ENCODE measurements at regions not wholly inside any gene's neighbourhood (a gene's known extent, or its start where the extent isn't known, plus 50 kb on each side); places are given as distances from the start of the nearest gene placed in this dataset.

DNA sequence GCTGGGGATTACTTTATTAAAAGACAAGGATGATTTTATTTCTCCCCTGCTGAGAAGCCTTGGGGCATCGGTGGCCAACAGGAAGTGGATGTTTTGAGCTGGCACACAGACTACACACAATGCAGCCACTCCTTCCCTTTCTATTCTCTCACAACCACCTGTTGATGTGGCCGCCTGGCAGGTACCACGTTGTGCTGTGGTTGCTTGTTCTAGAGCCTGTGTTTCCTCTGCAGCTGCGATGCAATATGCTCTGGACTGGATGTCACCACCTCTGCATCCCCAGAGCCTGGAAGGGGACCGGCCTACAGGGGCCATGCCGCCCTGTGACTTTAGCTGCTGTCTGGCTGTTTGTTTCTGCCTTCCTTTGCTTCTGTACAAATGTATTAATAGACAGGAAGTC lies 195.7 kb upstream of the CELF2 start:
- no peak for DNase-seq

GRCh38 chr10:10824591-10825148 lies 193.0 kb upstream of the CELF2 start:
- DNase-seq, result no peak

DNA sequence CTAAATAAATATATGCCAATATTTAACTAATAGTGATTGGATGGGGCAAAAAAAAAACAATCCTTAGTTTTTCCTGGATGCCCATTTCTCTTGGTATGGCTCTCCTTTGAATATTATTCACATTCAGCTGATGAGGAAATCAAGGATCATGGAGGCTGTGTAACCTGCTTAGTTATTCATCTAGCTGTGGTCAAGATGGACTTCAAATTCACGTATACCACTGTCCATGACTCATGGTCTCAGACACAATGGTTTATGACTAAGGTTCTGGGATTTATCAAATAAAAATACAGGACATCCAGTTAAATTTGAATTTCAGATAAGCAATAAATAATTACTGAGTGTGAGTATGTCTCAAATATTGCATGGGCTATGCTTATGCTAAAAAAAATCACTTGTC lies 191.5 kb upstream of the CELF2 start:
- no peak for DNase-seq

DNA sequence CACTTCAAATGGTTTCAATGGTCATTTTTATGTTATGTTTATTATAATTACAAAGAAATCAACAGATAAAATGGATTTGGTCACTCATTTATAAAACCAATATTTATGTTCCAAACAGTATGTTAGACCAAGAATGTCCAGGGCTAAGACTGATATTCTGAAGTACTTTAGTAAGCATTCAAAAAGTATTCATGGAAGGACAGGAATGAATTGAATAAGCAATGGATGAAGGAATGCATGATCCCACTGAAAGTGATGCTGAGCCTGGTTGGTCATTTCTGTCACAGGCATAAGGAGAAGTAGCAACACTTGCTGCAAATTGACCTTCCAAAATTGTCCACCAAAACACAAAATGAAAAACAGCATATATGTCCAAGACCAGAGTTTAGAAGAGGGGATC lies 189.0 kb upstream of the CELF2 start:
- DNase-seq, result no peak

- no peak for DNase-seq
Observed at GRCh38 chr10:10829576-10829975, 188.1 kb upstream of the CELF2 start.

DNA sequence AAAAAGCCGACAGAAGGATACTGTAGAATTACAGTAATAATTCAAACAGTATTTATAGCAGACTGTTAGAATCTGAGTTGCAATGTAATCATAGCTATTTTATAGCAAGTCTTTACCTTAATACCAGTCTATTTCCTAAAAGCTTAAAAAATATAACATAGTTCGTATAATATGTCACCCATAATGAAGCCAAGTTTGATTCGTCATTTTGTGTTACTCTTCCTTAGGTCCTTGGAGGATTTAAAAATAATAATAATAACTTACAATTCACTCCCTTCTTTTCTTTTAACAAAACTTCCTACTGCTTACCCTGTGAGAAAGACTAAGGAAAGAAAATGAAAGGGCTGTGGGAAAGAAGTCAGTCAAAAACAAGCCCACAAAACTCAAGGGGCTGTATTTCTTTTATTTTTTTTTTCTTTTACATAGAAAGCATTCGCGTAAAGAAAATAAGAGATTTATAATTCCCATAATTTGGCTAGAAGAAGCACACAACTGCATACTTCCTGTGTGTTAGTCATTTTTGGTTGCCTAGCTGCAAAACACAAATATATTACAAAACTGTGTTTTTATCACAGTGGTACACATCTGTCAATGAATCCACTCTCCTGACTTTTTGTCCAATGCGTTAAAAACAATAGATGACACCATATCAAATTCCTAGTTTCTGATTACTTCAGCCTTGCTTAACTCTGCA lies 187.2 kb upstream of the CELF2 start:
- DNase-seq, result no peak

DNA sequence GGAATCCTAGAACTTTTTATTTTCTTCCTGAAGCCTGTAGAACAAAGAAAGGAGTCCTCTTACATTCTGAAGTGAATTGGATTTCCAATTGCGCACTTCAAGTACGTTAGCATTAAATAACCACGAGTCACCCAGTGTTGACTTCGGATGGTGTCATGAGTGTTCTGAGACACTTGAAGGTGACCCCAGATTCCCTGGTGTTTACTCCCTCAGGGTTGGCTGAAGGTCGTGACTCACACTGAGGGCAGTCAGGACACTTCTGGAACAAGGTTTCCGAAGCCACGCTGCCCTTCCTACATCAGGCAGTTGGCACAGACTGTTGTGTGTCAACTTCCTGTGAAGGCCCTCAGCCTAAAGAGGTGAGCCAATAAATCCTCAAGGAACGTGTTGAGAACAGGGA lies 186.6 kb upstream of the CELF2 start:
- DNase-seq, result no peak

DNA sequence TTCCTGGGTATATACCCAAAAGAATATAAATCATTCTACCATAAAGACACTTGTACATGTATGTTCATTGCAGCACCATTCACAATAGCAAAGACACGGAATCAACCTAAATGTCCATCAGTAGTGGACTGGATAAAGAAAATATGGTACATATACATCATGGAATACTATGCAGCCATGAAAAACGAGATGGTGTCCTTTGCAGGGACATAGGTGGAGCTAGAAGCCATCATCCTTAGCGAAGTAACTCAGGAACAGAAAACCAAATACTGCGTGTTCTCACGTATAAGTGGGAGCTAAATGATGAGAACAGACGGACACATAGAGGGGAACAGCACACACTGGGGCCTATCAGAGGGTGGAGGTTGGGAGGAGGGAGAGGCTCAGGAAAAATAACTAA lies 183.7 kb upstream of the CELF2 start:
- no peak for DNase-seq

GRCh38 chr10:10844251-10844650 lies 173.4 kb upstream of the CELF2 start:
- no peak for DNase-seq

GRCh38 chr10:10845185-10845584 lies 172.5 kb upstream of the CELF2 start:
- no peak for DNase-seq

DNA sequence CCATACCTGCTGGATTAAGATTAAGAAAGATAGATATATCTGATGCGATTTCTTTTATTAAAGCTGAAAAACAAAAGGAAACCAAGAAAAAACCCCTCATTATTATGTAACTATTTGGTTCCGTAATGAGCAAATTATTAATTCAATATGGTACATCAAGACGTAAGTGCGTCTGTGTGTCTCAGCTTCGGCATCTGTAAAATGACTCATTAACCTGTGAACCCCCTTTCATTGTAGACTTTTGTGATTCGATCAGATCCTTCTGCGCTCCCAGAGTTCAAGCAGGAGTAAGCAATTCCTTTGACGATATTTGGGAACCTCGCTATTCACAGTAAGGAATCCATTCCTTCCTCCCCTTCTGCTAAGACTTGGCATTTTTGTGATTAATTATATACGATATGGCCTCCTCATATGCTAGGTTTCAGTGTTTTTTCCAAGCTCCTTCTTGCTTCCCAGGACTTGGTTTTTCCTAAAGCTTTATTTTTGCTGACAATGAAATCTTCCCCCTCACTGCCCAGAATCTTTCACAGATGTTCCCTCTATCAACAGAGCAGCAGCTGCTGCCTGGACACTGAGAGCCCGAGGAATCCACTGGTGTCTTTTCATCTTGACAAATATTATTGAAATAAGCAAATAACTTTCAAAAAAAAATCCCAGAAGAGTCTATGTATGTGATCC lies 171.7 kb upstream of the CELF2 start:
- no peak for DNase-seq

- DNase-seq, result no peak
Observed at GRCh38 chr10:10846504-10846900, 171.2 kb upstream of the CELF2 start.

- DNase-seq, result no peak
Observed at GRCh38 chr10:10847387-10847786, 170.3 kb upstream of the CELF2 start.

DNA sequence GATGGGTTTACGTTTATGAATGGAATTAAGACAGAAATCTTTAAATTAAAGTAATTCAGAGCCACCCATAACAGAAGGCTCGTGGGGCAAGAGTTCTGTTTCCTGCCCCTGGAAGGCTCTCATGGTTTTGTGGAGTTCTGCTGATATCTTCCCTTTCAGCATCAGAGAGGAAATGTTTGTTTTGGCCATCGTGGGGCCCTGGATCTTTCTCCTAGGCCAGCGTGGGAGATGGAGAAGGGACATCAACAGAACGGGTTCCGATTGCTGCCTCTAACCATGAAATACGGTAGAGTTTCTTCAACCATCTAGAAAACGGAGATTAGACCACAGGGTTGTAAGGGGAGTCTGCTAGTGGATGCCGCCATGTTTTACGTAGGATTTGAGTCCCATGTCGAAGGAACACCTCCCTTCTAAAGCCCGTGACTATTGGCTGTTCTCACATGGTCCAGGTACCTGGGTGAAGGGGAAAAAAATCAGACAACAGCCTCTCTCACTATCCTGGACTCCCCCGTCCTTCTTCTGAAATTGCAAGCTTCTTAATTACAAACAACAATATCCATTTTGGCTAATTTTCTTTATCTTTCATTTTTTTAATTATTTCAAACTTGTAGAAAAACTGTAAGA lies 169.1 kb upstream of the CELF2 start:
- DNase-seq, result no peak

DNA sequence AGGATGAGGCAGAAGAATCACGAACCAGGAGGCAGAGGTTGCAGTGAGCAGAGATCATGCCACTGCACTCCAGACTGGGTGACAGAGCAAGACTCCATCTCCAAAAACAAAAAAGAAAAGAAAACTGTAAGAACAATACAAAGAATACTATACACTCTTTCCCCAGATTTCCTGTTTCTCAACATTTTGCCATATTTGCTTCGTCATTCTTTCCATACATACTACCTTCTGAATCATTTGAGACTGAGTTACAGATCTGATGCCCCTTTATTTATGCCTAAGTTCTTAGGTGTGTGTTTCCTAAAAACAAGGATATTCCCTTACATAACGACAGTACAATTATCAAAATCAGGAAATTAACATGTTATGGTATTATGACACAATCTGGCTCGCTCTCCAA lies 168.4 kb upstream of the CELF2 start:
- DNase-seq, result no peak

DNA sequence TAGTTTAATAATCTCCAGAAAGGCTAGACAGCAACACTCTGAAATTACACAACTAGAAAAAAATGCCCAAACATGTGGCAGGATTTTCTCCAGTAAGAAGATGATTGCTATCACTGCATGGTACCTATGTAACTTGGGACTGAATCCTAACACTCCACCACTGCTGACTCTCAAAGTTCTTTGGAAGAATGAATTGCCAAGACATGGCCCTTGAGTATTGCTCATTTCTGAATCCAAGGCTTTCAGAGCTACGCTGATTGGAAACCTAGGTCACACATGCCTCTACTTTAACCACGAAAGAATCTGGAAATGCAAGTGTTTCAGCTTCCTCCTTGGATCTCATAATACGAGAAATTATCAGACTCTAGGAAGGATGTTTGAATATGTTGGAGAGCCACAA lies 167.5 kb upstream of the CELF2 start:
- DNase-seq, result no peak

- no peak for DNase-seq
Observed at GRCh38 chr10:10852464-10852863, 165.2 kb upstream of the CELF2 start.

DNA sequence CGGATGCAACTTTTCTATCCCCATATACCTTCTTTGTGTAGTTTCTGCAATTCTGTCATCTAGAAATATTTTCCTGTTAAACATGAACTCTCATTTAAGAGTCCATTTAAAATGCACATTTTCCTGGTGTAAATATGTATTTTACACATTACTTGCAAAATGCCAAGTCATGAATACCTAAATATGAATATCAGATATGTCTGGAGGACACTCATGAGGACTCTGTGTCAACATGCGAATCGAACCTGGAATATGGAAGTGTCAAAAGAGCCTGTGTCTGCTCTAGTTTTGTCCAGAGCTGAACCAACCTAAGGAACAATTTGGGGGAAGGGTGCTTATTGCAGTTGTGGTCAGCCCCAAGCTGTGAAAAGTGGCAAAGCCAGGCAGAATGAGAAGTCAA lies 163.7 kb upstream of the CELF2 start:
- no peak for DNase-seq

GRCh38 chr10:10854725-10855124 lies 162.9 kb upstream of the CELF2 start:
- no peak for DNase-seq

- DNase-seq, result no peak
Observed at GRCh38 chr10:10855151-10855581, 162.5 kb upstream of the CELF2 start.

GRCh38 chr10:10860455-10860976 lies 157.2 kb upstream of the CELF2 start:
- no peak for DNase-seq

DNA sequence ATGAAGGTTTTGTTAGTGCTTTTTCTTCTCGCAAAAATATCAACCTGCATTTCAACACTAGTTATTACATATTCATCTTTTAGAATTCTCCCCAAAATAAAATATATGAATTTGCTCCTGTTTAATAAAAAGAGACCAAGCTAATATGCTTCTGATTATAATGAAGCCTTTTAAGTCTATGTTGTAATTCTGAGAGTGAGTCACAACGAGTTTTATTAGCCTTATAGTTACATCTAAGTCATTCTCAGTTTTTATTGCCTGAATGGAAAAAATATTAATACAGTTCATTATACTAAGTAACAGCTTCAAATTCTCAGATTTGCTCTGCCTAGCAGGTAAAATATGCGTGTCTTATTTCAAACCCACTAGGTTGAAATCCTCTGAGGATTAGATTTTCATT lies 152.4 kb upstream of the CELF2 start:
- DNase-seq, result no peak

GRCh38 chr10:10865913-10866312 lies 151.8 kb upstream of the CELF2 start:
- no peak for DNase-seq

DNA sequence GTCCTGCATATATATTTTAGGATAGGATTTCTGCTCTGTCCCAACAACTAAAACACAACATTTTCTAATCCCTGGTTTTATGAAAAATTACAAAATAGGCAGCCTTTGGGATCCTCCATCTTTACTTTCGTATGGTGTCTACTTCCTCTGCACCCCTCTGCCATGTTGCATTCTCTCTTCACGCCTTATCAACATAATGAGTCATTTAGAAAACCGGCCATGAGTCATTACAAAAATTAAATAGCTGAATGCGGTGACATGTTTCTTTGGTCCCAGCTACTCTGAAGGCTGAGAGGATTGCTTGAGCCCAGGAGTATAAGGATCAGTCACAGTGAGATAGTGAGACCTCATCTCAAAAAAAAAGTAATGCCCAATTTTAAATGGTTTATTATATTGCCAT lies 148.1 kb upstream of the CELF2 start:
- no peak for DNase-seq
